Loucy (cell line): ENCODE measurements at regions not wholly inside any gene's neighbourhood (a gene's known extent, or its start where the extent isn't known, plus 50 kb on each side); places are given as distances from the start of the nearest gene placed in this dataset.

Source experiments
- H2AFZ ChIP-seq: fragments of 200-600 bp; sonication (generic); 2 replicates; pipeline ENCODE4 v1.6.0; 2016; ENCODE audit warnings: antibody characterized with exemption, mild to moderate bottlenecking, low read length, moderate library complexity
- H3F3A ChIP-seq: fragments of 200-600 bp; 2 replicates; pipeline ENCODE4 v1.6.0; 2016; ENCODE audit warnings: antibody characterized with exemption, low read depth, mild to moderate bottlenecking
- H3K27me3 ChIP-seq: fragments of 200-600 bp; sonication (generic); 2 replicates; pipeline ENCODE4 v1.6.1; 2014; ENCODE audit warnings: low read length, mild to moderate bottlenecking; ENCODE audit not compliant: insufficient read depth, poor library complexity, severe bottlenecking
- H3K36me3 ChIP-seq: fragments of 200-600 bp; sonication (generic); 2 replicates; pipeline ENCODE4 v1.6.1; 2016; ENCODE audit warnings: low read length; ENCODE audit not compliant: insufficient read depth
- H3K4me1 ChIP-seq: fragments of 200-600 bp; sonication (generic); 2 replicates; pipeline ENCODE4 v1.5.1; 2014; ENCODE audit warnings: low read length, mild to moderate bottlenecking; ENCODE audit not compliant: insufficient read depth, poor library complexity, severe bottlenecking
- H3K4me2 ChIP-seq: fragments of 200-600 bp; sonication (generic); 2 replicates; pipeline ENCODE4 v1.6.0; 2014; ENCODE audit warnings: antibody characterized with exemption, low read length, low read depth, mild to moderate bottlenecking; ENCODE audit not compliant: poor library complexity, severe bottlenecking
- H3K4me3 ChIP-seq: fragments of 200-600 bp; sonication (generic); 2 replicates; pipeline ENCODE4 v1.5.1; 2014; ENCODE audit warnings: low read length, mild to moderate bottlenecking, mixed read lengths; ENCODE audit not compliant: poor library complexity, severe bottlenecking
- H3K79me2 ChIP-seq: fragments of 200-600 bp; sonication (generic); 2 replicates; pipeline ENCODE4 v1.6.1; 2014; ENCODE audit warnings: low read length; ENCODE audit not compliant: insufficient read depth
- H3K9ac ChIP-seq: fragments of 200-600 bp; sonication (generic); 2 replicates; pipeline ENCODE4 v1.6.0; 2014; ENCODE audit warnings: mild to moderate bottlenecking, low read depth, low read length, moderate library complexity; ENCODE audit not compliant: poor library complexity, severe bottlenecking
- H3K9me2 ChIP-seq: fragments of 200-600 bp; sonication (generic); replicated peaks from 2 replicates; pipeline ENCODE4 v1.6.1; 2016; ENCODE audit warnings: low read depth, low read length, mixed read lengths
- H3K9me3 ChIP-seq: fragments of 200-600 bp; sonication (generic); 2 replicates; pipeline ENCODE4 v1.6.1; 2014; ENCODE audit warnings: mild to moderate bottlenecking, antibody characterized with exemption, low read length, low read depth; ENCODE audit not compliant: insufficient read depth
- H4K20me1 ChIP-seq: fragments of 200-600 bp; sonication (generic); 2 replicates; pipeline ENCODE4 v1.6.0; 2014; ENCODE audit warnings: antibody characterized with exemption, low read length, mild to moderate bottlenecking; ENCODE audit not compliant: insufficient read depth, poor library complexity, severe bottlenecking
- EZH2phosphoT487 ChIP-seq: fragments of 200-600 bp; IDR thresholded peaks from 2 replicates; pipeline ENCODE4 v1.6.1; 2018; ENCODE audit warnings: antibody characterized with exemption, mild to moderate bottlenecking, moderate library complexity, borderline replicate concordance
- TF ChIP-seq, protein P1 (sequence below): fragments of 200-600 bp; sonication (generic); conservative IDR thresholded peaks from 2 replicates; pipeline ENCODE4 v1.5.1; 2014; ENCODE audit warnings: mild to moderate bottlenecking, antibody characterized with exemption, low read length

DNA sequence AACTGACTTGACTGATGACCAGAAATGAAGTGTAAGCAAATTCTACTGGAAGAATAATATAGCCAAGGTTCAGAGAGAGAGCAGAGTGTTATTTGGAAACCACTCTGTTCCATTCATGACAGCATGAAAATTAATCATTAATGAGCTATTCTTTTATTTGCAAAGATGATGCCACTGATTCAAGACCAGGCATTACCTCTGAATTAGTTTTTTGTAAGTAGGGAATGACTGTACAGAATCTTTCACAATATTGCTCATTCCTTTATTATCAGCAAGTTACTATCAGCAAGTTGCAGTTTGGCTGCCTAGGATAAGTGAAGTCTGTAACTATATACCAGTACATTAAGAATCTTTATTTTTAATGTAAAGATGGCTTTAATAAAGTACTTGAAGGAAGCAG, 75.1 kb upstream of the RGMB start:
- no peaks in the 10 kb centered on the region for H3K79me2 ChIP-seq
- TF ChIP-seq EZH2phosphoT487, result no peak
- TF ChIP-seq, protein P1, sequence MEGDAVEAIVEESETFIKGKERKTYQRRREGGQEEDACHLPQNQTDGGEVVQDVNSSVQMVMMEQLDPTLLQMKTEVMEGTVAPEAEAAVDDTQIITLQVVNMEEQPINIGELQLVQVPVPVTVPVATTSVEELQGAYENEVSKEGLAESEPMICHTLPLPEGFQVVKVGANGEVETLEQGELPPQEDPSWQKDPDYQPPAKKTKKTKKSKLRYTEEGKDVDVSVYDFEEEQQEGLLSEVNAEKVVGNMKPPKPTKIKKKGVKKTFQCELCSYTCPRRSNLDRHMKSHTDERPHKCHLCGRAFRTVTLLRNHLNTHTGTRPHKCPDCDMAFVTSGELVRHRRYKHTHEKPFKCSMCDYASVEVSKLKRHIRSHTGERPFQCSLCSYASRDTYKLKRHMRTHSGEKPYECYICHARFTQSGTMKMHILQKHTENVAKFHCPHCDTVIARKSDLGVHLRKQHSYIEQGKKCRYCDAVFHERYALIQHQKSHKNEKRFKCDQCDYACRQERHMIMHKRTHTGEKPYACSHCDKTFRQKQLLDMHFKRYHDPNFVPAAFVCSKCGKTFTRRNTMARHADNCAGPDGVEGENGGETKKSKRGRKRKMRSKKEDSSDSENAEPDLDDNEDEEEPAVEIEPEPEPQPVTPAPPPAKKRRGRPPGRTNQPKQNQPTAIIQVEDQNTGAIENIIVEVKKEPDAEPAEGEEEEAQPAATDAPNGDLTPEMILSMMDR, result no peak
- H3F3A ChIP-seq, result no peaks in the 10 kb centered on the region
- H3K9ac ChIP-seq, result no peak overlapping the region
- no peaks in the 10 kb centered on the region for H3K36me3 ChIP-seq
- no peak overlapping the region for H3K4me2 ChIP-seq
- no peak overlapping the region for H2AFZ ChIP-seq
- no peaks in the 10 kb centered on the region for H4K20me1 ChIP-seq
- no peak overlapping the region for H3K4me3 ChIP-seq
- no peaks in the 10 kb centered on the region for H3K27me3 ChIP-seq
- H3K4me1 ChIP-seq, result no peaks in the 10 kb centered on the region
- H3K9me3 ChIP-seq, result no peaks in the 10 kb centered on the region
- H3K9me2 ChIP-seq, result no peaks in the 10 kb centered on the region

DNA sequence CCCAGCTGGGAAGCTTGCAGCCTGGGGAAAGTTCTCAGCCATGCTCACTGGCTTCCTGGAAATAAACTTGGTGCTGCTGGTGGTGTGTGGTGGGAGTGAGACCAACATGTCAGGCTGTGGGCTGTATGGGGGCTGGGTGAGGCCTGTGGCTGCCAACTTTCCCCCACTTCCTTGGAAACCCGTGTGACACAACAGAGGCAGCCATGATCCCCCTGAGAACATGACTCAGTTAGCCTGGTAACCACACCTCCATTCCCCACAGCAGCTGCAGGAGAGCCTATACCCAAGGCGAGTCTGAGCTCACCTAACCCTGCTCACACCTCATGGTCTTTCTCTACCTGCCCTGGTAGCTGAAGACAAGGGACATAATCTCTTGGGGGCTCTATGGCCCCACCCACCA, 72.7 kb upstream of the RGMB start:
- Histone ChIP-seq H3F3A (no peaks in the 10 kb centered on the region), H3K4me3 (no peak overlapping the region), H3K36me3 (no peaks in the 10 kb centered on the region), H3K79me2 (no peaks in the 10 kb centered on the region), H2AFZ (no peak overlapping the region), H3K4me1 (no peaks in the 10 kb centered on the region), H3K9me3 (no peaks in the 10 kb centered on the region), H3K9me2 (no peaks in the 10 kb centered on the region), H3K27me3 (no peaks in the 10 kb centered on the region), H3K9ac (no peak overlapping the region), H3K4me2 (no peak overlapping the region), H4K20me1 (no peaks in the 10 kb centered on the region)
- TF ChIP-seq, protein P1, result no peak
- no peak for TF ChIP-seq EZH2phosphoT487

DNA sequence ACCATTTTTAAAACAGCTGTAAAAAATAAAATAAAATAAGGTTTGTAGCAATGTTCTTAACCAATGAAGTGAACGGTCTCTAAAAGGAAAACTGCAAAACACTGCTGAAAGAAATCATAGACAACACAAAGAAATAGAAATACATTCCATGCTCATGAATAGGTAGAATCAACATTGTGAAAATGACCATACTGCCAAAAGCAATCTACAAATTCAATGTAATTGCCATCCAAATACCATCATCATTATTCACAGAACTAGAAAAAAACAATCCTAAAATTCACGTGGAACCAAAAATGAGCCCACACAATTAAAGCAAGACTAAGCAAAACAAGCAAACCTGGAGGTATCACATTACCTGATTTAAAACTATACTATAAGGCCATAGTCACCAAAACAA, 67.6 kb upstream of the RGMB start:
- Histone ChIP-seq H3K4me3 (no peak overlapping the region), H3F3A (no peaks in the 10 kb centered on the region), H3K9me2 (no peaks in the 10 kb centered on the region), H3K36me3 (no peaks in the 10 kb centered on the region), H2AFZ (no peak overlapping the region), H3K4me1 (no peaks in the 10 kb centered on the region), H3K27me3 (no peaks in the 10 kb centered on the region), H3K9me3 (no peaks in the 10 kb centered on the region), H4K20me1 (no peaks in the 10 kb centered on the region), H3K9ac (no peak overlapping the region), H3K79me2 (no peaks in the 10 kb centered on the region), H3K4me2 (no peak overlapping the region)
- TF ChIP-seq, protein P1, result no peak
- no peak for TF ChIP-seq EZH2phosphoT487
